H1 (cell line): ENCODE measurements at regions not wholly inside any gene's neighbourhood (a gene's known extent, or its start where the extent isn't known, plus 50 kb on each side); places are given as distances from the start of the nearest gene placed in this dataset.

Experiments
- CTCF ChIA-PET: fragments of 300-600 bp; sonication (Branson Sonifier 250); formaldehyde crosslinking; loops from one replicate; lab custom pipeline; 2021; ENCODE audit not compliant: partially characterized antibody; lab: Charles Lee
- POLR2A ChIA-PET: fragments of 300-600 bp; sonication (Branson Sonifier 250); formaldehyde crosslinking; loops from one replicate; lab custom pipeline; 2021; ENCODE audit warnings: inconsistent platforms; ENCODE audit not compliant: partially characterized antibody; lab: Charles Lee
- DNase-seq, 2 experiments: peaks; one replicate each; pipeline versions ENCODE4 v3.0.0 to v3.0.0-alpha.2; 2010 to 2022; ENCODE audit warnings: low spot score in 2 of 2, low read depth in 1 of 2, mixed read lengths in 1 of 2
- FAIRE-seq: peaks from 2 replicates; lab custom pipeline; 2011; peaks lifted over from hg19 to GRCh38; lab: Jason Lieb, UNC
- H2AFZ ChIP-seq: 2 replicates; pipeline ENCODE4 v1.8.1; 2012; ENCODE audit warnings: low read length, inconsistent platforms
- H2AK5ac ChIP-seq: 2 replicates; pipeline ENCODE4 v1.6.1; 2013; ENCODE audit warnings: low read depth, low read length
- H2BK120ac ChIP-seq: replicated peaks from 2 replicates; pipeline ENCODE3; 2013; ENCODE audit warnings: low read depth, low read length, inconsistent platforms
- H2BK12ac ChIP-seq: 2 replicates; pipeline ENCODE4 v1.6.1; 2013; ENCODE audit warnings: low read depth, low read length
- H2BK15ac ChIP-seq: 2 replicates; pipeline ENCODE4 v1.6.1; 2013; ENCODE audit warnings: low read length
- H2BK20ac ChIP-seq: 2 replicates; pipeline ENCODE4 v1.6.1; 2013; ENCODE audit warnings: low read length
- H2BK5ac ChIP-seq: 2 replicates; pipeline ENCODE4 v1.6.1; 2013; ENCODE audit warnings: low read depth, low read length
- H3K14ac ChIP-seq: 2 replicates; pipeline ENCODE4 v1.6.1; 2013; ENCODE audit warnings: inconsistent platforms; ENCODE audit not compliant: insufficient read length
- H3K18ac ChIP-seq: 2 replicates; pipeline ENCODE4 v1.6.1; 2013; ENCODE audit warnings: low read length; ENCODE audit errors: extremely low read depth
- H3K23ac ChIP-seq: 2 replicates; pipeline ENCODE4 v1.6.1; 2013; ENCODE audit warnings: inconsistent platforms; ENCODE audit not compliant: insufficient read length
- H3K23me2 ChIP-seq: 2 replicates; pipeline ENCODE4 v1.6.1; 2013; ENCODE audit warnings: low read depth, low read length
- H3K27ac ChIP-seq: 2 replicates; pipeline ENCODE4 v1.6.1; 2011; ENCODE audit warnings: low read depth, low read length, inconsistent platforms
- H3K27me3 ChIP-seq, 4 experiments: replicated peaks in 1 of 4; 1 replicate in 1 of 4; 2 replicates in 3 of 4; pipeline versions ENCODE4 v1.6.1 to v1.8.1; 2011 to 2013; ENCODE audit warnings: low read length in 3 of 4, mild to moderate bottlenecking in 3 of 4, inconsistent platforms in 2 of 4, mixed read lengths in 2 of 4, moderate library complexity in 1 of 4; ENCODE audit not compliant: control insufficient read depth in 3 of 4, insufficient read depth in 3 of 4; ENCODE audit errors: extremely low read depth in 1 of 4
- H3K36me3 ChIP-seq, 4 experiments: 2 replicates each; pipeline versions ENCODE4 v1.6.1 to v1.8.1; 2011 to 2013; ENCODE audit warnings: mild to moderate bottlenecking in 4 of 4, low read length in 3 of 4, moderate library complexity in 2 of 4, control low read depth in 1 of 4, inconsistent platforms in 1 of 4; ENCODE audit not compliant: insufficient read depth in 4 of 4, control insufficient read depth in 2 of 4
- H3K4ac ChIP-seq: replicated peaks from 2 replicates; pipeline ENCODE3; 2013; ENCODE audit warnings: low read length, low read depth, mixed read lengths, inconsistent platforms; ENCODE audit not compliant: insufficient read length
- H3K4me1 ChIP-seq, 4 experiments: replicated peaks in 1 of 4; 1 replicate in 1 of 4; 2 replicates in 3 of 4; pipeline versions ENCODE4 v1.6.1 to v1.8.1; 2011 to 2013; ENCODE audit warnings: low read length in 3 of 4, inconsistent platforms in 2 of 4, mixed read lengths in 1 of 4; ENCODE audit not compliant: insufficient read depth in 4 of 4, control insufficient read depth in 3 of 4
- H3K4me2 ChIP-seq, 2 experiments: 2 replicates each; pipeline versions ENCODE4 v1.6.1 to v1.8.1; 2011 to 2013; ENCODE audit warnings: low read depth in 2 of 2, low read length in 2 of 2, control low read depth in 1 of 2, inconsistent platforms in 1 of 2, mild to moderate bottlenecking in 1 of 2; ENCODE audit not compliant: insufficient read depth in 1 of 2
- H3K4me3 ChIP-seq, 4 experiments: fragments of 200-600, 300-600 bp in 1 of 4; sonication (generic), shearing (Covaris generic), sonication (Bioruptor Twin) in 1 of 4; 2 replicates each; pipeline versions ENCODE4 v1.5.1 to v1.8.1; 2011 to 2016; ENCODE audit warnings: low read length in 4 of 4, low read depth in 3 of 4, control low read depth in 2 of 4, inconsistent platforms in 2 of 4, mild to moderate bottlenecking in 2 of 4, mixed read lengths in 1 of 4, moderate library complexity in 1 of 4; ENCODE audit not compliant: insufficient read depth in 2 of 4; ENCODE audit errors: extremely low read depth in 1 of 4
- H3K56ac ChIP-seq: replicated peaks from 2 replicates; pipeline ENCODE3; 2013; ENCODE audit warnings: low read depth, mild to moderate bottlenecking, mixed read lengths, low read length, inconsistent platforms; ENCODE audit not compliant: insufficient read length
- H3K79me1 ChIP-seq: 2 replicates; pipeline ENCODE4 v1.6.1; 2013; ENCODE audit warnings: low read depth, low read length, control low read depth
- H3K79me2 ChIP-seq, 2 experiments: 2 replicates each; pipeline versions ENCODE4 v1.6.1 to v1.8.1; 2012 to 2013; ENCODE audit warnings: low read length in 2 of 2, mild to moderate bottlenecking in 2 of 2, inconsistent platforms in 1 of 2; ENCODE audit not compliant: insufficient read depth in 2 of 2, control insufficient read depth in 1 of 2
- H3K9ac ChIP-seq, 4 experiments: replicated peaks in 1 of 4; 1 replicate in 1 of 4; 2 replicates in 3 of 4; pipeline versions ENCODE4 v1.6.1 to v1.8.1; 2011 to 2013; ENCODE audit warnings: low read depth in 3 of 4, low read length in 3 of 4, control low read depth in 2 of 4, mild to moderate bottlenecking in 2 of 4, moderate library complexity in 2 of 4, inconsistent platforms in 1 of 4; ENCODE audit errors: extremely low read depth in 1 of 4
- H3K9me3 ChIP-seq, 2 experiments: 2 replicates each; pipeline versions ENCODE4 v1.6.1 to v1.8.1; 2012 to 2013; ENCODE audit warnings: mild to moderate bottlenecking in 2 of 2, moderate library complexity in 2 of 2, control low read depth in 1 of 2, inconsistent platforms in 1 of 2, low read depth in 1 of 2, low read length in 1 of 2, mixed read lengths in 1 of 2; ENCODE audit not compliant: insufficient read depth in 2 of 2
- H4K20me1 ChIP-seq, 2 experiments: replicated peaks in 1 of 2; 2 replicates each; pipeline versions ENCODE3 to v1.8.1; 2011 to 2013; ENCODE audit warnings: inconsistent platforms in 2 of 2, low read length in 2 of 2, mild to moderate bottlenecking in 1 of 2; ENCODE audit not compliant: insufficient read depth in 2 of 2, control insufficient read depth in 1 of 2
- H4K5ac ChIP-seq: 2 replicates; pipeline ENCODE4 v1.6.1; 2013; ENCODE audit warnings: low read length, low read depth, mixed read lengths, inconsistent platforms; ENCODE audit not compliant: insufficient read length
- H4K8ac ChIP-seq: 2 replicates; pipeline ENCODE4 v1.8.0; 2013; ENCODE audit warnings: mild to moderate bottlenecking, moderate library complexity, low read length, inconsistent platforms; ENCODE audit not compliant: insufficient read depth; ENCODE audit errors: extremely low read depth
- H4K91ac ChIP-seq: replicated peaks from 2 replicates; pipeline ENCODE3; 2013; ENCODE audit warnings: low read length, mixed read lengths, inconsistent platforms; ENCODE audit not compliant: insufficient read length
- CREB1 ChIP-seq: IDR thresholded peaks from 2 replicates; pipeline ENCODE4 v1.6.1; 2012; ENCODE audit warnings: inconsistent platforms
- CTBP2 ChIP-seq: IDR thresholded peaks from 2 replicates; pipeline ENCODE4 v1.7.0; 2011; ENCODE audit warnings: borderline replicate concordance, mild to moderate bottlenecking, moderate library complexity, mixed read lengths, low read length; ENCODE audit not compliant: insufficient read depth, insufficient read length
- EZH2 ChIP-seq: fragments of 200-600 bp; sonication (generic); IDR thresholded peaks from 2 replicates; pipeline ENCODE4 v1.7.1; 2012; ENCODE audit warnings: low read depth, mild to moderate bottlenecking, moderate library complexity, low read length, inconsistent platforms; ENCODE audit not compliant: severe bottlenecking
- KDM4A ChIP-seq: IDR thresholded peaks from one replicate; pipeline ENCODE4 v1.7.1; 2012; ENCODE audit warnings: low read depth, mild to moderate bottlenecking, moderate library complexity, low read length, inconsistent platforms; ENCODE audit not compliant: severe bottlenecking
- MAFK ChIP-seq: IDR thresholded peaks from 2 replicates; pipeline ENCODE4 v1.6.1; 2012; ENCODE audit warnings: low read depth, mild to moderate bottlenecking, improper control_type of control experiment, low read length
- POLR2A ChIP-seq, 2 experiments: IDR thresholded peaks; 1 replicate in 1 of 2; 2 replicates in 1 of 2; pipeline ENCODE4 v1.6.1; 2011; ENCODE audit warnings: low read depth in 2 of 2, low read length in 2 of 2, mild to moderate bottlenecking in 2 of 2; ENCODE audit errors: control extremely low read depth in 1 of 2
- RBBP5 ChIP-seq: IDR thresholded peaks from 2 replicates; pipeline ENCODE4 v1.7.1; 2012; ENCODE audit warnings: low read depth, mild to moderate bottlenecking, inconsistent platforms, low read length, moderate library complexity, borderline replicate concordance
- TBP ChIP-seq: IDR thresholded peaks from 2 replicates; pipeline ENCODE4 v1.6.1; 2011; ENCODE audit warnings: low read depth, low read length, improper control_type of control experiment
- TCF12 ChIP-seq: IDR thresholded peaks from 2 replicates; pipeline ENCODE4 v1.6.1; 2011; ENCODE audit warnings: low read depth, mild to moderate bottlenecking, low read length
- whole genome bisulfite sequencing, 2 experiments: shearing (Covaris generic) in 1 of 2; methylation state at CpG; one replicate each; pipeline versions ENCODE4 v1.1.6 to v1.1.7; 2013 to 2015; ENCODE audit warnings: low lambda C conversion rate in 2 of 2, mixed read lengths in 2 of 2, inconsistent platforms in 1 of 2, low coverage in 1 of 2, missing lambda C conversion rate in 1 of 2; ENCODE audit not compliant: insufficient replicate concordance in 2 of 2, insufficient coverage in 1 of 2, insufficient read length in 1 of 2; ENCODE audit errors: extremely low coverage in 1 of 2, missing lambda C conversion rate in 1 of 2; 5-methylcytosine and 5-hydroxymethylcytosine counted together
- TF ChIP-seq, protein P1 (sequence below): IDR thresholded peaks from 2 replicates; pipeline ENCODE4 v1.6.1; 2012; ENCODE audit warnings: low read length, inconsistent platforms

- Histone ChIP-seq H3K36me3 (no peaks in the 10 kb centered on the region), H2AFZ (no peak overlapping the region), H3K4ac (no peak overlapping the region), H4K8ac (no peak overlapping the region), H3K79me2 (no peaks in the 10 kb centered on the region), H3K14ac (no peak overlapping the region), H3K27ac (no peak overlapping the region), H4K91ac (no peak overlapping the region), H3K4me2 (no peak overlapping the region), H3K4me1 (no peaks in the 10 kb centered on the region), H4K5ac (no peak overlapping the region), H3K79me1 (no peaks in the 10 kb centered on the region), H4K20me1 (no peaks in the 10 kb centered on the region), H2BK20ac (no peak overlapping the region), H2BK15ac (no peak overlapping the region), H3K9me3 (no peaks in the 10 kb centered on the region), H3K23me2 (no peaks in the 10 kb centered on the region), H2AK5ac (no peak overlapping the region), H2BK5ac (no peak overlapping the region), H3K18ac (no peak overlapping the region), H3K23ac (no peak overlapping the region), H3K56ac (no peak overlapping the region), H3K27me3 (no peaks in the 10 kb centered on the region), H3K9ac (no peak overlapping the region), H3K4me3 (no peak overlapping the region), H2BK120ac (no peak overlapping the region), H2BK12ac (no peak overlapping the region)
- TF ChIP-seq EZH2: no peak
- TF ChIP-seq, protein P1, sequence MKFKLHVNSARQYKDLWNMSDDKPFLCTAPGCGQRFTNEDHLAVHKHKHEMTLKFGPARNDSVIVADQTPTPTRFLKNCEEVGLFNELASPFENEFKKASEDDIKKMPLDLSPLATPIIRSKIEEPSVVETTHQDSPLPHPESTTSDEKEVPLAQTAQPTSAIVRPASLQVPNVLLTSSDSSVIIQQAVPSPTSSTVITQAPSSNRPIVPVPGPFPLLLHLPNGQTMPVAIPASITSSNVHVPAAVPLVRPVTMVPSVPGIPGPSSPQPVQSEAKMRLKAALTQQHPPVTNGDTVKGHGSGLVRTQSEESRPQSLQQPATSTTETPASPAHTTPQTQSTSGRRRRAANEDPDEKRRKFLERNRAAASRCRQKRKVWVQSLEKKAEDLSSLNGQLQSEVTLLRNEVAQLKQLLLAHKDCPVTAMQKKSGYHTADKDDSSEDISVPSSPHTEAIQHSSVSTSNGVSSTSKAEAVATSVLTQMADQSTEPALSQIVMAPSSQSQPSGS: no peak
- TF ChIP-seq TBP: no peak
- no peak for TF ChIP-seq KDM4A
- TF ChIP-seq CREB1: no peak
- TF ChIP-seq CTBP2: no peak
- TF ChIP-seq POLR2A (IDR thresholded peaks at IDR 0.05; ENCODE audit: control extremely low read depth in 1 of 2, low read depth in 2 of 2, low read length in 2 of 2): no peak
- TF ChIP-seq MAFK: no peak
- TF ChIP-seq RBBP5: no peak
- no peak for TF ChIP-seq TCF12
- DNase-seq: no peak
- WGBS, 2 experiments: 100% methylated on average over 1 of the region's 1 CpG; no CpG with 5 or more reads in 1 of the 2 experiments
- ChIA-PET POLR2A (no interaction called here), CTCF (no interaction called here)
- no peak for FAIRE-seq
Measured at GRCh38 chr5:109522404-109522803, 112.6 kb upstream of the PJA2 start.
